ENCODE measurements at regions not wholly inside any gene's neighbourhood (a gene's known extent, or its start where the extent isn't known, plus 50 kb on each side); places are given as distances from the start of the nearest gene placed in this dataset.
"Not testable (repeated sequence)": the region's sequence is repeated elsewhere in the genome, so short reads cannot be mapped to it uniquely, and the experiment has no call there.

- DNase-seq: not testable (repeated sequence)
Observed at GRCh38 chr1:121117622-121118479, 66.3 kb downstream of the FAM72B start.
